HepG2 (cell line): ENCODE measurements at regions not wholly inside any gene's neighbourhood (a gene's known extent, or its start where the extent isn't known, plus 50 kb on each side); places are given as distances from the start of the nearest gene placed in this dataset.
A peak's percentile ranks its signal among the peaks of the same experiment; 100 is the strongest.

Experiments
- ATAC-seq: fragments of 200-7000 bp; cut with Tn5 transposase; 3 replicates; pipeline ENCODE4 v1.9.1; 2020; ENCODE audit warnings: mild to moderate bottlenecking, moderate library complexity
- BruUV-seq: library from RNA; stranded (reverse); fragments of 400-500 nt; replicated peaks from 2 replicates; lab custom pipeline; 2021; lab: Mats Ljungman, UMichigan
- CTCF ChIA-PET: fragments of 300-600 bp; formaldehyde crosslinking; extraction: SDS; loops from one replicate; lab custom pipeline; 2021; ENCODE audit warnings: low total read pairs, inconsistent platforms, low intra/inter-chr PET ratio; lab: Yijun Ruan, JAX
- POLR2A ChIA-PET: fragments of 350-600 bp; sonication (Branson Sonifier 250); formaldehyde crosslinking; loops from one replicate; lab custom pipeline; 2020; ENCODE audit warnings: antibody characterized with exemption, inconsistent platforms; lab: Yijun Ruan, JAX
- DNase-seq: peaks from one replicate; pipeline ENCODE4 v3.0.0-alpha.2; 2015; ENCODE audit warnings: low spot score
- FAIRE-seq: peaks from 3 replicates; lab custom pipeline; 2011; peaks lifted over from hg19 to GRCh38; lab: Jason Lieb, UNC
- H2AFZ ChIP-seq: one replicate; pipeline ENCODE4 v1.6.1; 2011; ENCODE audit warnings: low read length, inconsistent platforms
- H3K27ac ChIP-seq: fragments of 300-600 bp; 3 replicates; pipeline ENCODE4 v1.8.0; 2011; ENCODE audit warnings: mixed run types, mild to moderate bottlenecking, mixed read lengths, low read length, inconsistent platforms; ENCODE audit not compliant: insufficient read depth; ENCODE audit errors: extremely low read length
- H3K27me3 ChIP-seq, 2 experiments: fragments of 200-600 bp in 1 of 2; 2 replicates in 1 of 2; 3 replicates in 1 of 2; pipeline versions ENCODE4 v1.6.0 to v1.8.0; 2011; ENCODE audit warnings: low read length in 2 of 2, mild to moderate bottlenecking in 2 of 2, moderate library complexity in 2 of 2, inconsistent platforms in 1 of 2; ENCODE audit not compliant: insufficient read depth in 2 of 2, control insufficient read depth in 1 of 2
- H3K36me3 ChIP-seq, 2 experiments: fragments of 200-600 bp in 1 of 2; replicated peaks in 1 of 2; 2 replicates in 1 of 2; 3 replicates in 1 of 2; pipeline versions ENCODE4 v1.5.1 to v1.8.0; 2011; ENCODE audit warnings: low read length in 2 of 2, inconsistent platforms in 1 of 2; ENCODE audit not compliant: insufficient read depth in 2 of 2, control insufficient read depth in 1 of 2
- H3K4me1 ChIP-seq: 2 replicates; pipeline ENCODE4 v1.5.1; 2012; ENCODE audit warnings: low read length, inconsistent platforms; ENCODE audit not compliant: insufficient read depth
- H3K4me2 ChIP-seq: 2 replicates; pipeline ENCODE4 v1.6.0; 2011; ENCODE audit warnings: low read depth, low read length, inconsistent platforms
- H3K4me3 ChIP-seq, 3 experiments: fragments of 200-600 bp in 1 of 3; sonication (generic), shearing (Covaris generic) in 1 of 3; replicated peaks in 1 of 3; 2 replicates each; pipeline ENCODE4 v1.5.1; 2011 to 2016; ENCODE audit warnings: low read length in 3 of 3, inconsistent platforms in 2 of 3, low read depth in 2 of 3, mild to moderate bottlenecking in 2 of 3, control low read depth in 1 of 3, mixed read lengths in 1 of 3; ENCODE audit not compliant: insufficient read depth in 1 of 3
- H3K79me2 ChIP-seq: one replicate; pipeline ENCODE4 v1.6.1; 2011; ENCODE audit warnings: low read length, inconsistent platforms; ENCODE audit not compliant: insufficient read depth
- H3K9ac ChIP-seq: 2 replicates; pipeline ENCODE4 v1.6.0; 2011; ENCODE audit warnings: mild to moderate bottlenecking, low read depth, low read length, inconsistent platforms; ENCODE audit not compliant: insufficient read depth
- H3K9me3 ChIP-seq: 2 replicates; pipeline ENCODE4 v1.5.1; 2012; ENCODE audit warnings: mild to moderate bottlenecking, low read length
- H4K20me1 ChIP-seq: 2 replicates; pipeline ENCODE4 v1.6.0; 2011; ENCODE audit warnings: inconsistent platforms, mild to moderate bottlenecking, low read length, moderate library complexity; ENCODE audit not compliant: insufficient read depth
- CBX2 ChIP-seq, 2 experiments: fragments of 200-600 bp in 1 of 2; sonication (generic); formaldehyde crosslinking in 1 of 2; IDR thresholded peaks; 2 replicates each; pipeline versions ENCODE4 v1.7.0 to v1.8.1; 2018 to 2022; ENCODE audit warnings: low read depth in 2 of 2, low read length in 1 of 2, mild to moderate bottlenecking in 1 of 2, missing genetic modification reagents in 1 of 2
- CENPX ChIP-seq: sonication (generic); formaldehyde crosslinking; IDR thresholded peaks from 2 replicates; pipeline ENCODE4 v1.9.0; 2021; ENCODE audit warnings: mild to moderate bottlenecking, missing genetic modification reagents, moderate library complexity
- GABPB1 ChIP-seq: IDR thresholded peaks from 2 replicates; pipeline ENCODE4 v1.6.1; 2016; ENCODE audit warnings: mild to moderate bottlenecking, missing genetic modification reagents, moderate library complexity, missing compliant biosample characterization
- KLF12 ChIP-seq: sonication (generic); formaldehyde crosslinking; IDR thresholded peaks from 2 replicates; pipeline ENCODE4 v1.4.0; 2020; ENCODE audit warnings: missing genetic modification reagents, borderline replicate concordance
- REPIN1 ChIP-seq: sonication (generic); formaldehyde crosslinking; IDR thresholded peaks from 2 replicates; pipeline ENCODE4 v1.8.0; 2022; ENCODE audit warnings: missing genetic modification reagents, low read depth, mild to moderate bottlenecking, borderline replicate concordance
- STAG1 ChIP-seq: sonication (generic); formaldehyde crosslinking; IDR thresholded peaks from 2 replicates; pipeline ENCODE4 v1.4.0; 2020; ENCODE audit warnings: missing genetic modification reagents
- TBX3 ChIP-seq: fragments of 450-650 bp; IDR thresholded peaks from 2 replicates; pipeline ENCODE4 v1.6.1; 2017; ENCODE audit warnings: antibody characterized with exemption, mild to moderate bottlenecking, inconsistent platforms, borderline replicate concordance
- TRIM24 ChIP-seq: sonication (generic); formaldehyde crosslinking; IDR thresholded peaks from 2 replicates; pipeline ENCODE4 v1.8.0; 2022; ENCODE audit warnings: mild to moderate bottlenecking, missing genetic modification reagents
- U2AF2 ChIP-seq: fragments of 200-400 bp; formaldehyde crosslinking; IDR thresholded peaks from 2 replicates; pipeline ENCODE4 v1.6.1; 2017; ENCODE audit warnings: low read depth, mild to moderate bottlenecking, low read length
- ZBTB14 ChIP-seq: sonication (generic); formaldehyde crosslinking; IDR thresholded peaks from 2 replicates; pipeline ENCODE4 v1.4.0; 2020; ENCODE audit warnings: missing genetic modification reagents
- ZBTB21 ChIP-seq: sonication (generic); formaldehyde crosslinking; IDR thresholded peaks from 2 replicates; pipeline ENCODE4 v1.4.0; 2020; ENCODE audit warnings: missing genetic modification reagents
- ZNF143 ChIP-seq: sonication (generic); formaldehyde crosslinking; IDR thresholded peaks from 2 replicates; pipeline ENCODE4 v1.4.0; 2020; ENCODE audit warnings: missing genetic modification reagents
- ZNF232 ChIP-seq: sonication (generic); formaldehyde crosslinking; IDR thresholded peaks from 2 replicates; pipeline ENCODE4 v1.4.0; 2020; ENCODE audit warnings: missing genetic modification reagents, borderline replicate concordance
- ZNF251 ChIP-seq: sonication (generic); formaldehyde crosslinking; IDR thresholded peaks from 2 replicates; pipeline ENCODE4 v1.9.0; 2021; ENCODE audit warnings: mild to moderate bottlenecking, missing genetic modification reagents
- ZNF292 ChIP-seq: sonication (generic); formaldehyde crosslinking; IDR thresholded peaks from 2 replicates; pipeline ENCODE4 v1.8.1; 2022; ENCODE audit warnings: mild to moderate bottlenecking, low read depth, missing genetic modification reagents, borderline replicate concordance
- ZNF317 ChIP-seq: sonication (generic); formaldehyde crosslinking; IDR thresholded peaks from 2 replicates; pipeline ENCODE4 v1.5.0; 2020; ENCODE audit warnings: mild to moderate bottlenecking, missing genetic modification reagents
- ZNF33B ChIP-seq: sonication (generic); formaldehyde crosslinking; IDR thresholded peaks from 2 replicates; pipeline ENCODE4 v1.5.1; 2020; ENCODE audit warnings: mild to moderate bottlenecking, missing genetic modification reagents
- ZNF446 ChIP-seq: sonication (generic); formaldehyde crosslinking; IDR thresholded peaks from 2 replicates; pipeline ENCODE4 v1.5.0; 2020; ENCODE audit warnings: mild to moderate bottlenecking, missing genetic modification reagents
- ZNF614 ChIP-seq: IDR thresholded peaks from 2 replicates; pipeline ENCODE4 v1.6.1; 2018; ENCODE audit warnings: missing biosample characterization, missing genetic modification reagents, inconsistent platforms, borderline replicate concordance
- ZNF761 ChIP-seq: sonication (generic); formaldehyde crosslinking; conservative IDR thresholded peaks from 2 replicates; pipeline ENCODE4 v1.4.0; 2020; ENCODE audit warnings: mild to moderate bottlenecking, missing genetic modification reagents
- ZNF792 ChIP-seq: IDR thresholded peaks from 2 replicates; pipeline ENCODE4 v1.6.1; 2016
- whole genome bisulfite sequencing: methylation state at CpG from one replicate; pipeline ENCODE4 v1.1.6; 2017; ENCODE audit warnings: low lambda C conversion rate; 5-methylcytosine and 5-hydroxymethylcytosine counted together
- in situ Hi-C: cut with HindIII; loops from 2 replicates; pipeline ENCODE4 v1.10.0; 2017; ENCODE audit warnings: low pct_unique_long_range_greater_than_20kb; ENCODE audit not compliant: extremely low pct_ligation_motif_present
- intact Hi-C: fragments of 100-400 bp; cut with micrococcal nuclease; formaldehyde crosslinking; loops from one replicate; pipeline ENCODE4 v1.10.0; 2022; ENCODE audit not compliant: unreplicated experiment

- ChIA-PET CTCF (no interaction called here), POLR2A (no interaction called here)
- ATAC-seq = no peak
- in situ Hi-C loops (no loop called here), intact Hi-C loops (no loop called here)
- H3K4me1 ChIP-seq = peaks cover 9% of the 10 kb centered on the region
- H3K4me2 ChIP-seq = no peak overlapping the region
- no peaks in the 10 kb centered on the region for H3K27me3 ChIP-seq
- no peaks in the 10 kb centered on the region for H3K36me3 ChIP-seq
- no peaks in the 10 kb centered on the region for H3K79me2 ChIP-seq
- DNase-seq = no peak
- no peak overlapping the region for H2AFZ ChIP-seq
- no peaks in the 10 kb centered on the region for H4K20me1 ChIP-seq
- H3K9ac ChIP-seq = no peak overlapping the region
- WGBS = 9% methylated on average over 4 of the region's 4 CpGs
- no peak overlapping the region for H3K27ac ChIP-seq
- FAIRE-seq = no peak
- H3K4me3 ChIP-seq = no peak overlapping the region
- TF ChIP-seq CBX2 (IDR thresholded peaks at IDR 0.05; ENCODE audit: low read depth, low read length) (no peak), CBX2 (CRISPR knock-in tag; IDR thresholded peaks at IDR 0.05; ENCODE audit: low read depth) (no peak), ZNF446 (CRISPR knock-in tag) (no peak), CENPX (CRISPR knock-in tag) (no peak), U2AF2 (no peak)
- no TSS peak for BruUV-seq
- H3K9me3 ChIP-seq = peaks cover 18% of the 10 kb centered on the region
These were observed 146.5 kb upstream of the CCDC179 start for GRCh38 chr11:23006730-23007129.

GRCh38 chr11:23010790-23011335, 150.6 kb upstream of the CCDC179 start:
- Histone ChIP-seq H3K36me3 (no peaks in the 10 kb centered on the region), H3K27me3 (no peaks in the 10 kb centered on the region), H3K4me2 (no peak overlapping the region), H3K4me1 (peaks cover 9% of the 10 kb centered on the region), H4K20me1 (no peaks in the 10 kb centered on the region), H3K9ac (no peak overlapping the region), H3K4me3 (no peak overlapping the region), H3K79me2 (no peaks in the 10 kb centered on the region), H3K27ac (no peak overlapping the region), H2AFZ (no peak overlapping the region), H3K9me3 (no peaks in the 10 kb centered on the region)
- intact Hi-C loops = no loop called here
- DNase-seq (no peak), FAIRE-seq (no peak), ATAC-seq (peak; percentile 88)
- ChIA-PET POLR2A (no interaction called here), CTCF (no interaction called here)
- in situ Hi-C loops = no loop called here
- no peak for TF ChIP-seq ZNF292
- TF ChIP-seq ZNF614 (CRISPR knock-in tag) = no peak
- no peak for TF ChIP-seq STAG1 (CRISPR knock-in tag)
- TF ChIP-seq TBX3 = no peak
- no peak for TF ChIP-seq ZNF143 (CRISPR knock-in tag)
- no peak for TF ChIP-seq ZBTB14 (CRISPR knock-in tag)
- TF ChIP-seq ZNF33B (CRISPR knock-in tag) = no peak
- no peak for TF ChIP-seq ZNF251 (CRISPR knock-in tag)
- TF ChIP-seq ZNF232 (CRISPR knock-in tag) = no peak
- TF ChIP-seq GABPB1 = no peak
- TF ChIP-seq ZNF317 (CRISPR knock-in tag) = no peak
- TF ChIP-seq TRIM24 (CRISPR knock-in tag) = no peak
- no peak for TF ChIP-seq ZBTB21 (CRISPR knock-in tag)
- no peak for TF ChIP-seq KLF12
- TF ChIP-seq ZNF761 (CRISPR knock-in tag) = no peak
- TF ChIP-seq REPIN1 = no peak
- TF ChIP-seq ZNF792 = no peak
- BruUV-seq = no TSS peak
